SJSA1 (cell line): ENCODE measurements at regions not wholly inside any gene's neighbourhood (a gene's known extent, or its start where the extent isn't known, plus 50 kb on each side); places are given as distances from the start of the nearest gene placed in this dataset.

Experiments used
- DNase-seq, 2 experiments: peaks; one replicate each; pipeline ENCODE4 v3.0.0-alpha.2; 2015 to 2020; ENCODE audit warnings: low spot score in 2 of 2, low read depth in 1 of 2
- H3K27ac ChIP-seq: fragments of 250-450 bp; sonication (Bioruptor Pico); 2 replicates; pipeline ENCODE4 v1.5.1; 2020; ENCODE audit warnings: mild to moderate bottlenecking, moderate library complexity
- H3K27me3 ChIP-seq: fragments of 250-450 bp; sonication (Bioruptor Pico); replicated peaks from 2 replicates; pipeline ENCODE4 v1.5.1; 2020; ENCODE audit warnings: mild to moderate bottlenecking, moderate library complexity
- H3K36me3 ChIP-seq: fragments of 250-450 bp; sonication (Bioruptor Pico); 2 replicates; pipeline ENCODE4 v1.5.1; 2020; ENCODE audit warnings: mild to moderate bottlenecking
- H3K4me1 ChIP-seq: fragments of 250-450 bp; sonication (Bioruptor Pico); replicated peaks from 2 replicates; pipeline ENCODE4 v1.6.1; 2021; ENCODE audit warnings: mild to moderate bottlenecking
- H3K4me3 ChIP-seq: fragments of 250-450 bp; sonication (Bioruptor Pico); 2 replicates; pipeline ENCODE4 v1.5.1; 2020; ENCODE audit warnings: mild to moderate bottlenecking
- H3K9me3 ChIP-seq: fragments of 250-450 bp; sonication (Bioruptor Pico); replicated peaks from 2 replicates; pipeline ENCODE4 v1.5.1; 2020; ENCODE audit warnings: mild to moderate bottlenecking

DNA sequence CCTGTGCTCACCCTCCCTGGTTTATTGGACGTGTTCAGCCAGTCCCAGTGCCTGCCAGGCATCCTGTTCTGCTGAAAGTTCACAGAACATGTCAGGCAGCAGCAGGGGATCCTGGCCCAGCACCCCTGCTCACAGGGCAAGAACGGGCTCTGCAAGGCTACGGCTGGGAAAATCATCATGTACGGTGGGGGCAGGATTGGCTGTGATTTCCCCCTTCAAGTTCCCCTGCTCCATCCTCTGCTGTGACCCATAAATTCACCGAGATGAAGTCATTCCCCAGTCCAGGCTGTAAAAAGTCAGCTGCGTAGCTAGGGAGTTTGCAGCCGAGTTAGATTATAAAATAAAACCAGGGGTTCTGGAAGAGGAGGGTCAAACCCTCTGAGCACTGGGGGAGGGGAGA lies 484.1 kb upstream of the ZMIZ1 start:
- Histone ChIP-seq H3K4me1 (peaks cover 11% of the 10 kb centered on the region), H3K27me3 (no peaks in the 10 kb centered on the region), H3K27ac (no peak overlapping the region), H3K4me3 (no peak overlapping the region), H3K36me3 (no peaks in the 10 kb centered on the region), H3K9me3 (no peaks in the 10 kb centered on the region)
- no peak for DNase-seq

- Histone ChIP-seq H3K27ac (no peak overlapping the region), H3K9me3 (no peaks in the 10 kb centered on the region), H3K4me1 (peaks cover 1% of the 10 kb centered on the region), H3K4me3 (no peak overlapping the region), H3K36me3 (no peaks in the 10 kb centered on the region), H3K27me3 (no peaks in the 10 kb centered on the region)
- DNase-seq, result no peak
These were observed 482.8 kb upstream of the ZMIZ1 start for GRCh38 chr10:78585952-78586351.

GRCh38 chr10:78588194-78588811 lies 480.5 kb upstream of the ZMIZ1 start:
- Histone ChIP-seq H3K36me3 (no peaks in the 10 kb centered on the region), H3K4me1 (peaks cover 15% of the 10 kb centered on the region), H3K27ac (no peak overlapping the region), H3K27me3 (no peaks in the 10 kb centered on the region), H3K9me3 (no peaks in the 10 kb centered on the region), H3K4me3 (no peak overlapping the region)
- DNase-seq, result no peak

GRCh38 chr10:78589687-78590086 lies 479.1 kb upstream of the ZMIZ1 start:
- Histone ChIP-seq H3K27ac (no peak overlapping the region), H3K4me1 (peaks cover 21% of the 10 kb centered on the region), H3K36me3 (no peaks in the 10 kb centered on the region), H3K4me3 (no peak overlapping the region), H3K9me3 (no peaks in the 10 kb centered on the region), H3K27me3 (no peaks in the 10 kb centered on the region)
- no peak for DNase-seq

DNA sequence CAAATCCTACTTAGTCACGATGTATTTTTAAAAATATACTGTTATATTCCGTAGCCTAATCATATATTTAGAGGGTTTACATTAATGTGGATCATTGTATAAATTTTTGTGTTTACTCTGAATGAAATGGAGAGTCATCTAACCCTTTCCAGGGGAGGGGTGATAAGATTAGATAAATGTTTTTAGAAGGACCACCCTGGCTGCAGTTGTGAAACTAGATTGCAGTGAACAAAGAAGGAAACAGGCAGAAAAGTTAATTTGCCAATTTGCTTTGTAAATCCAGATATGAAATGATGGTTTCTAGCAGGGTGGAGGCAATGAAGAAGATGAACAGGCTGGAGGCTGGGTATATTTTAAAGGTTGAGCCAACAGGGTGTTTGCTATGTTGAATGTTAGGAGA lies 477.7 kb upstream of the ZMIZ1 start:
- H3K27me3 ChIP-seq, result no peaks in the 10 kb centered on the region
- H3K4me3 ChIP-seq, result no peak overlapping the region
- H3K9me3 ChIP-seq, result no peaks in the 10 kb centered on the region
- H3K36me3 ChIP-seq, result no peaks in the 10 kb centered on the region
- no peak for DNase-seq
- H3K27ac ChIP-seq, result no peak overlapping the region
- H3K4me1 ChIP-seq, result peaks cover 25% of the 10 kb centered on the region

DNA sequence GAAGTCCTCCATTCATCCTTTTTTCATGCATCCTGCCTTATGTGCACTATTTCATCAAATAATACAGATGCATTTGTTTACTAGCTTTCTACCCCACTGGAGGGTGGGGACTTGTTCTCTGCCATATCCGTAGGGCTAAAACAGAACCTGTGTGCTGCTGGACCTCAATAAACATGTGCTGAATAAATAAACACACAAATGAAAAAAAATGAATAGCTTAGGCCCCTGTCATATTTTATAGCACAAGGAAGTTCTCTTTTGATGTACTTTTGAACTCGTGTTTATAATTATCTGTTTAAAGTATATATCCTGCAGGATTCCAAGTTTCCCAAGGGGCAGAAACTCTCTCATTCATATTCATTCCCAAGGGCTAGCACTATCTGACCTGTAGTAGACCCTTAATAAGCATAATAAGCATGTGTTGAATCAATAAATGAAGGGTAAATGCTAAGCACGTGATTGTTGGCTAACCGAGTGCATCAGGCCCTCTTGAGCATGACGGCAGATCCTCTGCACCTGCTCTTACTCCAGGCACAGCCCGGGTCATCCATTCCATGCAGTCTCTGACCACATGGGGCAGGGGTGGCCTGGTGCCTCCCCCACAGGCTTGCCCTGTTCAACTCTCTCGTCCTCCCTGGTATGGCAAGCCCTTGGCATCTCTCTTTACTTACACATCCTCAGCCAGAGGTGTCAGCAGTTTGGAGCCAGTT lies 474.1 kb upstream of the ZMIZ1 start:
- Histone ChIP-seq H3K27me3 (no peaks in the 10 kb centered on the region), H3K27ac (no peak overlapping the region), H3K9me3 (no peaks in the 10 kb centered on the region), H3K36me3 (no peaks in the 10 kb centered on the region), H3K4me1 (peaks cover 25% of the 10 kb centered on the region), H3K4me3 (no peak overlapping the region)
- peak in 1 of 2 experiments; percentile 13 for DNase-seq

DNA sequence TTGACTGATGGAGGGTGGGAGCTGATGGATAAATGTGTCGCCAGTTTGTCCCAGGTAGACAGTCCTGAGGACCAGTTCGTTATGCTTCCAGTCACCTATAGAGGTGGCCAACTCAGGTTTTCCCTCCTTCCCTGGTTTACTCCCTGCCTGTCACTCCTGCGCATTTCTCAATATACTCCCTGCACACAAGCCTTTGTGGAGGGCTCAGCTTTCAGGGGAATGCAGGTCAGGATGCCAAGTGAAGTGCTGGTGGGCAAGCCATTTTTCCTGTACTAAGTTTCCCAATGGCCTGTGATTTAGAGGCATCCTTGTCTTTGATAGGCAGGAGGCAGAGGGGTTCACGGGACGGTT lies 473.5 kb upstream of the ZMIZ1 start:
- H3K27me3 ChIP-seq, result no peaks in the 10 kb centered on the region
- no peaks in the 10 kb centered on the region for H3K9me3 ChIP-seq
- H3K4me3 ChIP-seq, result no peak overlapping the region
- DNase-seq, result no peak
- no peaks in the 10 kb centered on the region for H3K36me3 ChIP-seq
- peaks cover 25% of the 10 kb centered on the region for H3K4me1 ChIP-seq
- no peak overlapping the region for H3K27ac ChIP-seq

DNA sequence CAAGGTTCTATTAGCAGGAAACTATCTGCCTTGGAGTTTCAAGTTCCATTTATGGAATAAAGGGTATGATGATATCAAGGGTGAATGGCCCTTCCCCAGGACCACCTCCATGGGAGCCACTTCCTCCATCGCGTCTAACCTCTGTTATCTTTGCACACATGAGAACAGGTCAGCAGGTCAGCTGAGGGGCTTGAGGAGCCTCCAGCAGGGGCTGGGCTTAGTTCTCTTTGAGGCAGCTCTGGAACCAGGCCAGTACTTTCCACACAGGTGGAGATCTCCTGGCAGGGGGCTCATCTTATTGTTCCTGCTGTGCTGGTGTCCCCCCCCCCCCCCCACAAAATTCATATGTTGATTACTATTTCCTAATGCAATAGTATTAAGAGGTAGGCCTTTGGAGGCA lies 472.2 kb upstream of the ZMIZ1 start:
- Histone ChIP-seq H3K4me1 (peaks cover 18% of the 10 kb centered on the region), H3K27me3 (no peaks in the 10 kb centered on the region), H3K36me3 (no peaks in the 10 kb centered on the region), H3K4me3 (no peak overlapping the region), H3K27ac (no peak overlapping the region), H3K9me3 (no peaks in the 10 kb centered on the region)
- DNase-seq, result no peak

DNA sequence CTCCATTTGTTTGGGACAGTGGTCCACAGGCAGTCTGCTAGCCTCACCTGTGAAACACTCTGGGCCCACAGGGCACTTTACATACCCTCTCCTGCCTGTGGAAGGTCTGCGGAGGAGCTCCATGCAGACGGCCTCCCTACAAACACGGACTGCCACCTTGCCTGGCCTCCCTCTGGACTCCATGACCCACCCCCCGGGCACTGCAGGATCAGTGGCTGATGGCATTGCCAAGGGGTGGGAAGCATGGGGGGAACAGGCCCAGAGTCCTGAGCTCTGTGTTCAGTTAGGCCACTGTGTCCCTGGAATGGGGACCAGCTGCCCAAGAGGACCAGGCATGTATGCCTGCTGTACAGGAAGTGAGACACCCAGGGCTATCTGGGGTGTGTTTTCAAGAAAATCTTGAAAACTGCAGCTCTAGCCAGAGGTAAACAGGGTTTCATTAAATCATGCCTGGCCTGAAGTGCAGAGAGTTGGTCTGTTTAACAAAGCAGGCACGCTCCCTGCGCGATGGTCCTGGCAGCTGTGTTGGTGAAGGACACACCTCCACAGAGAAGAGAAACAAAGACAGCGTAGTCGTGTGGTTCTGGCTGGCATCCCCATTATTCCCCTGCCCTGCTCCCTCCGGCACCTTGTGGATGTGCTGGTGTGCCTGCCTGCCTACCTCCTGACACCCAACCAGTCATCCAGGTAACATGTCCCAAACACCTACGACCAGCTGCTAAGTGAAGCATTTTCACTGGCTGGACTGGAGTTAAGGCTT lies 470.8 kb upstream of the ZMIZ1 start:
- Histone ChIP-seq H3K27ac (no peak overlapping the region), H3K9me3 (no peaks in the 10 kb centered on the region), H3K4me3 (no peak overlapping the region), H3K36me3 (no peaks in the 10 kb centered on the region), H3K4me1 (peaks cover 10% of the 10 kb centered on the region), H3K27me3 (no peaks in the 10 kb centered on the region)
- no peak for DNase-seq

- H3K4me1 ChIP-seq, result peaks cover 8% of the 10 kb centered on the region
- H3K27me3 ChIP-seq, result no peaks in the 10 kb centered on the region
- no peaks in the 10 kb centered on the region for H3K36me3 ChIP-seq
- H3K27ac ChIP-seq, result no peak overlapping the region
- H3K9me3 ChIP-seq, result no peaks in the 10 kb centered on the region
- no peak for DNase-seq
- no peak overlapping the region for H3K4me3 ChIP-seq
These were observed 469.5 kb upstream of the ZMIZ1 start for GRCh38 chr10:78599122-78599853.

DNA sequence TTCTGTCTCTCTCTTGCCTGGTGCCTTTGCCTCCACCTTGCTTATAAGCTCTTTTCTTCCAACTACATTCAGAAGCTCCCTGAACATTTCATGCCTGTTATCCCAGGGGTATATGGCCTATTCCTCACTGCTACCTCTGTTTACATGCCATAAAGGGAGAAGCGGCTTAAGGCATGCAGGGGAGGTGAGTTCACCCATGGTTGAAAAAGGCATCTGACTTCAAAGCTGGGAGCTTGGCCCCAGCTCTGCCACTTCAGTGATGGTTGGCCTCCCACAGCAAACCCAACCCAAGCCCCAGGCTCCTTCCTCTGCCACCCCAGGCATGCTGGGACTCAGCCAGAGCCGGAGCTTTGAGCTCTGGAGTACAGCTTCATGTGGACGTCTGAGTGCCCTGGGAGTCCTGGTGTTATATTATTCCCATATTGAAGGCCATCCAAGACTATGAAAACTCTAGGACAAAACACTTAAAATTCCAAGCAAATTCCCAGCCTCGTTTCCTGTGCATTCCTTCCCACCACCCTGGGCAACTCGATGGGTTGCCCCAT lies 468.6 kb upstream of the ZMIZ1 start:
- Histone ChIP-seq H3K4me3 (no peak overlapping the region), H3K9me3 (no peaks in the 10 kb centered on the region), H3K27me3 (no peaks in the 10 kb centered on the region), H3K36me3 (no peaks in the 10 kb centered on the region), H3K27ac (no peak overlapping the region), H3K4me1 (no peaks in the 10 kb centered on the region; the same call in 1 of the 2 replicates)
- DNase-seq, result no peak

DNA sequence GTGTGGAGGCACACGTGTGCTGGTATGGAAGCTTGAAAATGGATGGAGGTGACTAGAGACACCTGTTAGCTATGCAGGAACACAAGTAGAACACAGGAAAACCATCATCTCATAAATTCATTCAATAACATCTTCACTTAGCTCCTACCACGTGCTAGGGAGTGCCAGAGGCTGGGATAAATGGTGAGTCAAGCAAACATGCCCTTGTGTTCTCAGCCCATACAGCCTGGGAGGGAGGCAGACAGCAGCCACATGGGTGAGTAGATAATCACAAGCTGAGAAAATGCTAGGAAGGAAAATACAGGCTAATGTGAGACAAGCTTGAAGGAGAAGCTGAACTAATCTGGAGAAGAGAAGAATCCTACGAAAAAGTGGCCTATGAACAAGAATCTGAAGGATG lies 468.0 kb upstream of the ZMIZ1 start:
- Histone ChIP-seq H3K4me3 (no peak overlapping the region), H3K9me3 (no peaks in the 10 kb centered on the region), H3K27ac (no peak overlapping the region), H3K27me3 (no peaks in the 10 kb centered on the region), H3K36me3 (no peaks in the 10 kb centered on the region), H3K4me1 (no peaks in the 10 kb centered on the region)
- no peak for DNase-seq

DNA sequence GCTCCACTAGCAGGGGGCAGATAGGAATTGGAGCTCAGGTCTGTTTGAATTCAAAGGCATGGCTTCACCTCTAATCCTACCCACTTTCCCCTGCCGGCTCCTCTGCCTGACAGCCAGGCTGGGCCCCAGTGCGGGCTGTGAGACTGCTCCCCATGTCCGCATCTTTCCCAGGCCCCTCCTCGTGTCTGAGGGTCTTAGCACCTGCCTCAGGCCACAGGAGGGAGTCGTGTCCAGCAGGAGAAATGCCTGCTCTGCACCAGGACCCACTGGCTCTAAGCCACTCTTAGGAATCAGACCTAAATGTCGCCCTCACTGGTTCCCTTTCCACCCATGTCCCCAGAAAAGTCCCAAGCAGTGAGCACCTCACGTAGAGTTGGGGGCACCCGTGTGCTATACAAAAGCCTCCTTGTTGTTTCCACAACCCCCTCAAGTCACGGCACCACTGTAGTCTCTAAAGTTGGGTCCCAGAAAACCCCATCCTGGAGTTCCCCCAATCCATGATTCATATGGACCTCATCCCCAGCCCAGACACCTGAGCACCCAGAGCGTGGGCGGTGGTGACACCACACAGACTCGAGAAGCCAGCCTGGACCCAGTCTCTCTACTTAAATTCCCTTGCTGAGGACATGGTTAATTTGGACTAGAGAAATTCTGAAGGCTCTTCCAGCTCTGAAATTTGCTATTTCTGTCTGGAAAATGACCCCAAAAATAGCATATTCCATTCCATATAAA lies 466.4 kb upstream of the ZMIZ1 start:
- Histone ChIP-seq H3K4me1 (no peaks in the 10 kb centered on the region), H3K9me3 (no peaks in the 10 kb centered on the region), H3K27me3 (no peaks in the 10 kb centered on the region), H3K36me3 (no peaks in the 10 kb centered on the region), H3K4me3 (no peak overlapping the region), H3K27ac (no peak overlapping the region)
- DNase-seq, result no peak
